DOHH2 (cell line): ENCODE measurements at regions not wholly inside any gene's neighbourhood (a gene's known extent, or its start where the extent isn't known, plus 50 kb on each side); places are given as distances from the start of the nearest gene placed in this dataset.

Source experiments
- EZH2phosphoT487 ChIP-seq: fragments of 200-600 bp; sonication (generic); IDR thresholded peaks from 2 replicates; pipeline ENCODE4 v1.6.1; 2017; ENCODE audit warnings: borderline replicate concordance, mild to moderate bottlenecking, antibody characterized with exemption, low read length, moderate library complexity, mixed read lengths
- TF ChIP-seq, protein P1 (sequence below): fragments of 200-600 bp; sonication (generic); IDR thresholded peaks from one replicate; pipeline ENCODE4 v1.5.1; 2014; ENCODE audit warnings: antibody characterized with exemption, mild to moderate bottlenecking, low read depth, low read length; ENCODE audit not compliant: poor library complexity, severe bottlenecking

DNA sequence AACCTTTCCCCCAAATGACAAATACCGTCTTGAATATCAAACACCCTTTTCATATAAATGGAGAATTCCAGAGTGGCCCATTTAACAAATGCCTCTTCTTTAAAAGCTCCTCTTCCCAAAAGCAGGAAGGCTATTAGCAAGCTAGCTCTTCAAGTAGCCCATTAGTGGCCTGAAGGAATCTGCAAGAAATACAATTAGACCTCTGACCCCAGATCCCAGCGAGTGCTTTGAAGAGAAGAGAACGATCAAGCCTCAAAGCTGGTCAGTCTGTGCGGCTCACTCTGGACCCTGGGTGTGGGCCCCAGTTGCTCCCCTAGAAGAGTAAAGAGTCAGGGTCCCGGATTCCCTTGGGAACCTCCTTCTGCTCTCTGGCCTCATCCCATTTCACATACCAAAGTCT lies 325.6 kb downstream of the NUAK1 start:
- TF ChIP-seq, protein P1, sequence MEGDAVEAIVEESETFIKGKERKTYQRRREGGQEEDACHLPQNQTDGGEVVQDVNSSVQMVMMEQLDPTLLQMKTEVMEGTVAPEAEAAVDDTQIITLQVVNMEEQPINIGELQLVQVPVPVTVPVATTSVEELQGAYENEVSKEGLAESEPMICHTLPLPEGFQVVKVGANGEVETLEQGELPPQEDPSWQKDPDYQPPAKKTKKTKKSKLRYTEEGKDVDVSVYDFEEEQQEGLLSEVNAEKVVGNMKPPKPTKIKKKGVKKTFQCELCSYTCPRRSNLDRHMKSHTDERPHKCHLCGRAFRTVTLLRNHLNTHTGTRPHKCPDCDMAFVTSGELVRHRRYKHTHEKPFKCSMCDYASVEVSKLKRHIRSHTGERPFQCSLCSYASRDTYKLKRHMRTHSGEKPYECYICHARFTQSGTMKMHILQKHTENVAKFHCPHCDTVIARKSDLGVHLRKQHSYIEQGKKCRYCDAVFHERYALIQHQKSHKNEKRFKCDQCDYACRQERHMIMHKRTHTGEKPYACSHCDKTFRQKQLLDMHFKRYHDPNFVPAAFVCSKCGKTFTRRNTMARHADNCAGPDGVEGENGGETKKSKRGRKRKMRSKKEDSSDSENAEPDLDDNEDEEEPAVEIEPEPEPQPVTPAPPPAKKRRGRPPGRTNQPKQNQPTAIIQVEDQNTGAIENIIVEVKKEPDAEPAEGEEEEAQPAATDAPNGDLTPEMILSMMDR = no peak
- no peak for TF ChIP-seq EZH2phosphoT487
